Activated CD4-positive, alpha-beta T cell treated with anti-CD3 and anti-CD28 coated beads, Interleukin-10, Interleukin-2, amounts not matched to agents 100 ng/mL and 50 ng/mL, durations not matched to agents 16 hours and 8 hours (primary cell): ENCODE measurements at regions not wholly inside any gene's neighbourhood (a gene's known extent, or its start where the extent isn't known, plus 50 kb on each side); places are given as distances from the start of the nearest gene placed in this dataset.

ENCODE experiments used
- DNase-seq: peaks from one replicate; pipeline ENCODE4 v3.0.0-alpha.2; 2020

- peak; percentile 29 for DNase-seq
These were observed 54.1 kb upstream of the ELL2 start for GRCh38 chr5:96015709-96016108.

GRCh38 chr5:96014395-96014794 lies 52.7 kb upstream of the ELL2 start:
- DNase-seq, result no peak

GRCh38 chr5:96013254-96013653 lies 51.6 kb upstream of the ELL2 start:
- no peak for DNase-seq

DNA sequence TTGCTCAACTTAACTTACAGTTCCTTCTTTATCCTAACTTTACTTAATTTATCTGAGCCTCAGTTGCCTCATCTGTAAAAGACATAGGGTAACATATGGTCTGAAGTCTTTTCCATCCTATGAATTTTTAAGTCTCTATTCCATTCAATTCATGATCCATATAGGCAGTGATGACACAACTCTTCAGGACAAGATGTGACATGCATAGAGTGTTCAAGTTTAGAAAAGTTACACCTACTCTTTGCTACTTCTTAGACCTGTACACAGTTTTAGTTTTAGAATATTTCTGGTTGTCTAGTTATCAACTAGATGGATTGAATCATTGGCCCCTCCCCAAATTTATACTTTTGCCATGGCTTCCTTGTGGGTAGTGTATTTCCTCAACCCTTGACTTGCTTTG lies 50.7 kb upstream of the ELL2 start:
- DNase-seq, result no peak
